Fibroblast of skin of abdomen (primary cell): ENCODE measurements at regions not wholly inside any gene's neighbourhood (a gene's known extent, or its start where the extent isn't known, plus 50 kb on each side); places are given as distances from the start of the nearest gene placed in this dataset.
"Not testable (repeated sequence)": the region's sequence is repeated elsewhere in the genome, so short reads cannot be mapped to it uniquely, and the experiment has no call there.

ENCODE experiments used
- DNase-seq: peaks from one replicate; pipeline ENCODE4 v3.0.0-alpha.2; 2013

DNA sequence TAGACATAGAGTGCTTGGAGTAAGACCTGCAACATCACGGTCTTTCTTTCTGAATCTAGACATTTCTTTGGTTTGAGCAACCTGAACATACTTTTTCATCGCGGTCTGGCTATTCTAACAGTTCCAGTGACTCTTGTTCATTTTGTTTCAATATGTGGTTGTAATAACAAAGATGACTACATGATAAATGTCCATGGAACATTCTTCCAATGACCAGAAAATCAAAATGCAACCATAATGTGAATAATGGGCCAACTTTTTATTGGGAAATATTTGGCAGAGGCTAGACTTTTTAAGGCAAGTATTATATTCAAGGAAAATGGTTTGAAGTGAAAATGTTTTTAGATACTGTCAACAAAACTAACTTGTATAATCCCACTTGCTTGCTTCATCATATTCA lies 282.5 kb downstream of the INHBA start:
- DNase-seq: peak; percentile 62

GRCh38 chr7:41418337-41418736 lies 284.6 kb downstream of the INHBA start:
- DNase-seq: no peak

- peak; percentile 90 for DNase-seq
Measured at GRCh38 chr7:41416208-41416595, 286.7 kb downstream of the INHBA start.

DNA sequence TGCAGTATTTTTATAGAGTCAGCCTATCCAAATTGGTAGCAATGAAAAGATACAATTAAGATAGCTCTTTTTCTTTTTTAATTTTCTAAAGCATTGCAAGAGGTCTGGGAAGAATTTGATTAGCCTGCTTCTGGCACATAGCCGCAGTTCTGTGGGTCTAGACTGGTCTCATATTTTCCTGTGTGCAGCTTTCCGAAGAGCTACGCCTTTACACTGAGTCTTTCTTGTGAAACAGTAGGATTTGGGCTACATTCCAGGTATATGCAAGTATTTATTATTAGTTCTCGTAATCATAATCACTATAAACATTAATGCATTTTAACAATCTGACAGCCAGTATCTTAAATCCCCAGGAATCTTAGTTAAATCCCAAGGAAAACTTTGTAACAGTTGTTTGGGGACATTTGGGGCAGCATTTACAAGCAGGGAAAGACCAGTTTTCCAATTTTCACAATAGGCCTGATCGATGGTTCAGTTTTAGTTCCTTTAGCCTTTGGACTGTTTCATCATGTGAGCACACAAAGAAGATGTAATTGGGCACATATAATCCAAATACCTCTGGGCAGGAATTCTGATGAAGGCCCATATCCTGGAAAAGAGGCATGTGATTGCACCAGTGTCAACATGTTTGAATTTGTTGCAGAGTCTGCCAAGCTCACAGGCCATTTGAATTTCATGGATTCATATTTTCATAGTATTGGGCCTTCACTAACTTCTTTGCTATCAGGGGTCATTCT lies 287.3 kb downstream of the INHBA start:
- peak; percentile 59 for DNase-seq

DNA sequence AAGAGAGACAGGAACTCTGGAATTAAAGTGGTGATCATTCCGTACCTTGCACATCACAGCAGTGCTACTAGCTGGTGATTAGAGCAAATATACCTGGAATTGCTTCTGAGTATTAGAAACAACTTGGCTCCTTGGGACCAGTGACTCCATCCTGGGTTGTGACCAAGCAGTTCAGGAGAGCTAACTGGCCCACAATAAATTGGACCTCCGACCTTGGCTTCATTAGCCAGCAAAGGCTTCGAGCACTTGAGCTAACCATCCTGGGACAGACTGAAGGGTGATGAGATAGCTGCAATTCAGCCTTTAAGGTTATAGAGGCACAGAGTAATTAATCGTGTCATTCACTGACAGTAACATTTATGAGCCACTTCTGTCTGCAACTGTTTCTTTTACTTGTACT lies 287.8 kb downstream of the INHBA start:
- no peak for DNase-seq

DNA sequence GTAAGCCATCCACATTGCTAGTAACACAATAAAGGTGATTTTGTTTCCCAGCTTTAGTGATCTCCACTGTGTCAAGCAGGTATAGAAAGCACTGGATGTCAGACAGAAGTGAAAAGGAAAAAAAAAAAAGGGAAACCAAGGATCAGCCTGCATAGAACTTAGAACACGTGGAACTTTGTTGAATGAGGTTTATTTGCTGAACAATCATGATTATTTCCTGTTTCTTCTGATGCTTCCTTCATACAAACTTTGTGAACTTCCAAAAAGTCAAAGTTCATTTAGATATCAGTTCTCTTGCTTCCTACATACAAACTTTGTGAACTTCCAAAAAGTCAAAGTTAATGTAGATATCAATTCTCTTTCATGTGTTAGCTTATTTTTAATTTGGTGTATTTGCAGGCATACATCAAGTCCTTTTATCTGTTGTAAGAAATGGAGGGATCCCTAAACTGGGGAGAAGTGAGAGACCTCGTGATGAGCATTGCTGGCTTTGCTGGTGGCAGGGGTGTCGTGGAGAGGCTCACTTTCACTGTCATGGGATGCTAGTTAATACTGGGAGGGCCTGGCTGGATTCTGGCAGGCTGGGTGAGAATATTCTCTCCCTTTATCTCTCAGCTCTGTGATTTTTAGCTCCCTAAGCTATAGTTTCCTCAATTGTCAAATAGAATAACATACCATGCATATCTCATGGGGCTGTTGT lies 298.4 kb downstream of the INHBA start:
- DNase-seq: no peak

GRCh38 chr7:41403291-41403690 lies 299.6 kb downstream of the INHBA start:
- no peak for DNase-seq

DNA sequence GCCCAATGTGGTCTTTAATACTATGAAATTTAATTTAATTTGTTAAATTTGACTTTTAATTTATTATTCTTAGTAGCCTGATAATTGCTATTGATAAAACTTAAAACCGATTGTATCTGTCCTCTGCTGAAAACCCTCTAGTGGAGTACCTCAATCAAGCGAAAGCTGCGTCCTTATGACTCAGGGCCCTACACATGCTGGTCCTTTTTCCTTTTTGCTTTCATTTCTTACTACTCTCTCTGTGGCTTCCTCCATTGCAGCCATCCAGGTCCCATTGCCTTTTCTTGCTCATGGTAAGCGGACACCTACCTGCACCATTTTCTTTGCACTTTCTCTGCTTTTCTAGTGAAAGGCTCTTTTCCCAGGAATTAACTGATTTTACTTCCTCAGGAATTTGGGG lies 301.1 kb downstream of the INHBA start:
- DNase-seq: no peak

DNA sequence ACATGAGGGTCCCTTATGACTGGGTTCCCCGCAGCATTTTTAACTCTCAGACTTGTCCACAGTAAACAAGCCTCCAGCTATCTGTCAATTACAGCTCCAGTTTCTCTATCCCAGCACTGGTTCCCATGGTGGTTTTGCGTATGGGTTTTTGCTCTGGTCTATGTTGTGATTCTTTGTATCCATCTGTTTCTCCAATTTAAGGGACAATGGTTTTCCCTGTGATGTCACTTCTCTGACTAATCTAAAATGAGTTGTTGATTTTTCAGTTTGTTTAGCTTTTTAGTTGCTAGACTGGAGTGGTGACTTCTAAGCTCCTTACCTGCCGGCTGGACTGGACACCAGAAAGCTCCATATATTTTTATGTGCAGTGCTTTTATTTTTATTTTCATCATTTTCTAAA lies 303.7 kb downstream of the INHBA start:
- DNase-seq: no peak

DNA sequence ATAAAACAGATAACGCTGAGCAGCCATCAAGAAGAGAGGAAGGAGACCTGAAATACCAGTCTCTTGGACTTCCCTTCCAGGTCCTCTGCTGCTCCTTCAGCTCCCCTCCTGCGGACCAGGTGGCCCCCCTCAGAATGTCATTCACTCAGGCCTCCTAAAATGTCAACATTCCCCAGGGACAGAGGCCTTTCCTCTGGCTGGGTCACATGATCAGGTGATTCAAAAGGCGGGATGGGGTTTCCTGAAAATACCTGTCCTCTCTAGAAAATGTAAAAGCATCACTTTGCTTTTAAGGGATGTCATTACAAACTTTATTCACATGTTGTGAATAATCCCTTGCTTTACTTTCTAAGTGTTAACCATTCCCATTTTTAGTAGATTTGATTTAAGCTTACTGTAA lies 311.1 kb downstream of the INHBA start:
- no peak for DNase-seq

- not testable (repeated sequence) for DNase-seq
Measured at GRCh38 chr7:41388933-41389332, 314.0 kb downstream of the INHBA start.

DNA sequence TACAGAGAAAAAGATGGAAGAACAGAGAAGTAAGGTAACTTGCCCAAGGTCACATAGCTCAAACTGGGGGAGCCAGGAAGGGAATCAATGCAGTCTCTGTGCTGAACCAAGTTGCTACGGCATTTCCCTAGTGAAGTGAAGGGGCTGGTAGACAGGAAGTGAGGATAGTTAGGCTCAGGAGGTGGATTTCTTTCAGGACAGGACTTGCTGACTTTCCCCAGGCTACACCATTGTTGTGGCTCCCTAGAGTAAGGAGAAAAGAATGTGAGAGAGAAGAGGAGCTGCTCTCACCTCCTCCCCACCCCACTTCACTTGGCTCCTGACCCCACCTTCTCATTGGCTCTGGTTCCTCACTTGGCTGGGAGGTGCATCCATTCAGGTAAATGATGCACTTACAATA lies 316.9 kb downstream of the INHBA start:
- DNase-seq: no peak

DNA sequence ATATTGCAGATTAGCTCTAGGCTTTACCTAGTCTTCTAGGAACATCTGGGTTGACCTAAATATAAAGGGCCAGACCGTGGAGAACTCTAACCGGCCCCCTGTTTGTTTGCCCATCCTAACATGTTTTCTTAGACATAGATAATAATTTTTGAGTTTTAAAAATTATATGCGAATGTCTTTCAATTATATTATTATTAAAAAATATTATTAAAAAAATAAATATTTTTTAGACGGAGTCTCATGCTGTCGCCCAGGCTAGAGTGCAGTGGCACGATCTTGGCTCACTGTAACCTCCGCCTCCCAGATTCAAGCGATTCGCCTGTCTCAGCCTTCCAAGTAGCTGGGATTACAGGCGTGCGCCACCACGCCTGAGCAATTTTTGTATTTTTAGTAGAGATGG lies 318.5 kb downstream of the INHBA start:
- DNase-seq: no peak

DNA sequence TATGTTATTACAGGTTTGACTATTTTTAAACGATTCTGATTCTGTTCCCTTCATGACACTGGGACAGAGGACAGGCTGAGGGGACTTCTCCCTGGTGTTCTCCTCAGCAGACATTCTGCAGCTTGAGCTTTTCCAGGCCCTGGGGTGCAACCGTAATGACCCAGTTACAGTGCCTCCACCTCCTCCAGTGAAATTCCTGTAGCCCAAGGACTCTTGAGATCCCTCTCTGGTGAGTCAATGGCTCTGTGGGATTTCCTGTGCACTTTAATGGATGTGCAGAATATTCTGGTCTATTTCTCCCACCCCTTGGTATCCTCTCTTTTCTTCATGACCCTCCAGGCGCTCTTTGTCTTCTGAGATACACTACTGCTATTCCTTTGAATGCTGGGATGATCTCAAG lies 319.3 kb downstream of the INHBA start:
- DNase-seq: no peak

GRCh38 chr7:41378156-41378555 lies 324.7 kb downstream of the INHBA start:
- peak; percentile 18 for DNase-seq

DNA sequence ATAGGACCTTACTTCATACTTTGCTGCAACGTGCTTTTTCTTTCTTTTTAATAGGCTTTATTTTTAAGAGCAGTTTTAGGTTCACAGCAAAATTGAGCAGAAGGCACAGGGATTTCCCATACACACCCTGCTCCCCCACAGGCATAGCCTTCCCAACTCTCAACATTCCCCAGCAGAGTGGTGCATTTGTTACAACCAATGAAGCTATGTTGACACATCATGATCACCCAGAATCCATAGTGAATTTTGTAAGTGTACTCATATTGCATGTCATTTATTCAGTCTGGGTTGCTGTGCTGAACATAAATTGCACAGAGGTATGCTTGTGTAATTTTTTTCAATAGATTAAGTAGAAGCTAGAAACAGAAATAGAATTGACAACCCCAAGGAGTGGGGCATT lies 327.3 kb downstream of the INHBA start:
- DNase-seq: peak; percentile 8

GRCh38 chr7:41374150-41374848 lies 328.6 kb downstream of the INHBA start:
- DNase-seq: no peak

GRCh38 chr7:41367967-41368882 lies 334.7 kb downstream of the INHBA start:
- peak; percentile 27 for DNase-seq

DNA sequence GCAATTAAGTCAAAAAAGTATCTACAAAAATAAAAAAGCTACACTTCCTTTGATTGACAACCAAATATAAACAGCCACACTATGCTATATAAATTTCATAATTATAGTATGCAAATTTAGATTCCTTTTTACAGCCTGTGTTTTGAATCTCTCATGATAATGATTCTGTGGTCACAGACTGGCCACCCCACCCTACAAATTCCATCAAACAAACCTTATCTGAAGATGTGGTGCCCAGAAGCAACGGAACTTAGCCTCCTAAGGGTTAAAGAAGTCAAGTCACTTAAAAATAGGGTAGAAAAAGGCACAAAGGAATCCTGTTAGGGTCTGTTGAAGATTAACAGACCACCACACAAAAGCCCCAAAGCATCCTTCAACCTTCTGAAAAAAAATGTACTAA lies 351.8 kb downstream of the INHBA start:
- DNase-seq: no peak

DNA sequence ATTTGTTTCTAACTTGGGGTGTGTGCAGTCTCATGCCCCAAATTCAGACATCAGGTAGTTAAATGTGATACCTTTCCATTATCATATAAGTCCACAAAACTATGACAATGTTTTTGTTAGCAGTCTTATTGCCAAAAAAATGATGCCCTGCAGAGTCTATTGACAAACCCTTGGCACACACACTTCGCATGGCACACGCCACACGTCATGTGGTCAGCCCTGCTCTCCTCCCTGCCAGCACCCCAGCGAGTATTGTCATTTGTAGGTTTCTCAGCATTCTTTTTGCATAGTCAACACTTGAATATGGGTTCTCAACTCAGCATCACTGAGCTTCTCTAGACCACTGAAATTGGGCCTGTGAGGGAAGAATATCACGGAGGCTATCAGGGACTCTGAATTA lies 356.0 kb downstream of the INHBA start:
- DNase-seq: no peak

DNA sequence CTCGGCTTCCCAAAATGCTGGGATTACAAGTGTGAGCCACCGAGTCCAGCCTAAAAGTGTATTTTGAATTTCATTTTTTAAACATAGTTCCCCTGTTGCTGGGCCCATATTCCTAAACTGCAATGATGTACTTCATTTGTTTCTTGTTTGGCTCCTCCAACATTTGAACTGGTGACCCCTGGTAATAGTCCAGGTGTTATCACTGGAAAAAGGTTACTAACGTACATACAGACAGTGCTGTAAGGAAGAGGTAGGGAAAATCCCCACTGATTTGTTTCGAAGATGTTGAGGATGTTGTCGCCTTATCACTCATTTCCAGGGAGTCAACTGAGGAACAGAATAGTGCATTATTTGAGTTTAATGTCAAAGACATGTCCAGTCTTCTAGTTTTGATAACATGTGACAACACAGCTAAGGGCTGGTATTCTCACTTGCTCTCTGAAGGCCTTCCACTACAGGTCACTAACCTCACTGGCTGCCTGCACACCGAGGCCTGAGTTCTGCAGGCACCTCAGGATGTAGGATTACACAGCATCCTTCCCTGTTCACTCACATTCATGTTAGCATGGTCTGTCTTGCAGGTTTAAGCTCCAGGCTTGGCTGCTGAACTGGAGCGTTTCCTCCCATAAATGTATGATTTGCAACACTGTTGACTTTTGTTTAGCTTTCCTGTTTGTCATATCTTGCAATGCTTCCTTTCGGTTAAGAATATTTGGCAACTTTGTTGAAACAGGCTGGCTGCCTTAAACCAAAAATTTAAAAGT lies 362.8 kb downstream of the INHBA start:
- DNase-seq: no peak

GRCh38 chr7:41336981-41337380 lies 365.9 kb downstream of the INHBA start:
- DNase-seq: peak; percentile 48
